Erythroblast (primary cell): ENCODE measurements at regions not wholly inside any gene's neighbourhood (a gene's known extent, or its start where the extent isn't known, plus 50 kb on each side); places are given as distances from the start of the nearest gene placed in this dataset.
"Not testable (repeated sequence)": the region's sequence is repeated elsewhere in the genome, so short reads cannot be mapped to it uniquely, and the experiment has no call there.

Experiments used
- DNase-seq, 2 experiments: peaks; one replicate each; lab custom pipeline; 2025; lab: John Stamatoyannopoulos, UW
- GATA1 ChIP-seq: IDR thresholded peaks from 2 replicates; pipeline ENCODE4 v1.6.1; 2011; ENCODE audit warnings: low read depth, mild to moderate bottlenecking, control low read depth, low read length, moderate library complexity
- POLR2A ChIP-seq: IDR thresholded peaks from 2 replicates; pipeline ENCODE4 v1.6.1; 2011; ENCODE audit warnings: mild to moderate bottlenecking, low read length

- TF ChIP-seq GATA1, result no peak
- no peak for TF ChIP-seq POLR2A
- DNase-seq, result no peak
These were observed 365.7 kb upstream of the RIOK2 start for GRCh38 chr5:97548739-97549080.

- DNase-seq, result no peak
- TF ChIP-seq GATA1, result no peak
- no peak for TF ChIP-seq POLR2A
These were observed 366.4 kb upstream of the RIOK2 start for GRCh38 chr5:97549496-97549895.

- no peak for DNase-seq
- TF ChIP-seq POLR2A, result no peak
These were observed 367.1 kb upstream of the RIOK2 start for GRCh38 chr5:97550164-97550563.

- TF ChIP-seq GATA1, result no peak
- no peak for TF ChIP-seq POLR2A
- no peak for DNase-seq
These were observed 367.8 kb upstream of the RIOK2 start for GRCh38 chr5:97550818-97551217.

GRCh38 chr5:97553604-97554452 is 370.8 kb upstream of the RIOK2 start:
- TF ChIP-seq POLR2A, result no peak
- TF ChIP-seq GATA1, result no peak

GRCh38 chr5:97554977-97555643 is 372.1 kb upstream of the RIOK2 start:
- no peak for DNase-seq

More at GRCh38 chr5:97553604-97554452, 370.8 kb upstream of the RIOK2 start:
- no peak for DNase-seq

GRCh38 chr5:97555644-97555981 is 372.6 kb upstream of the RIOK2 start:
- DNase-seq, result no peak
- TF ChIP-seq POLR2A (no peak), GATA1 (no peak)

More at GRCh38 chr5:97554977-97555643, 372.1 kb upstream of the RIOK2 start:
- no peak for TF ChIP-seq GATA1
- TF ChIP-seq POLR2A, result no peak

GRCh38 chr5:97559827-97560598 is 377.0 kb upstream of the RIOK2 start:
- no peak for DNase-seq
- no peak for TF ChIP-seq GATA1
- TF ChIP-seq POLR2A, result no peak

GRCh38 chr5:97560599-97560993 is 377.5 kb upstream of the RIOK2 start:
- TF ChIP-seq GATA1, result no peak
- no peak for TF ChIP-seq POLR2A

GRCh38 chr5:97563050-97563657 is 380.1 kb upstream of the RIOK2 start:
- TF ChIP-seq POLR2A, result no peak
- TF ChIP-seq GATA1, result no peak
- no peak for DNase-seq

More at GRCh38 chr5:97560599-97560993, 377.5 kb upstream of the RIOK2 start:
- no peak for DNase-seq

- no peak for TF ChIP-seq POLR2A
- no peak for TF ChIP-seq GATA1
- DNase-seq, result no peak
These were observed 385.3 kb upstream of the RIOK2 start for GRCh38 chr5:97568382-97568781.

- TF ChIP-seq POLR2A, result no peak
- no peak for TF ChIP-seq GATA1
- no peak for DNase-seq
These were observed 387.2 kb upstream of the RIOK2 start for GRCh38 chr5:97570242-97570641.

GRCh38 chr5:97575322-97575721 is 392.3 kb upstream of the RIOK2 start:
- TF ChIP-seq POLR2A (no peak), GATA1 (no peak)
- DNase-seq, result no peak

- TF ChIP-seq POLR2A (no peak), GATA1 (no peak)
- DNase-seq, result no peak
These were observed 393.9 kb upstream of the RIOK2 start for GRCh38 chr5:97576956-97577355.

- DNase-seq, result not testable (repeated sequence)
These were observed 396.9 kb upstream of the RIOK2 start for GRCh38 chr5:97579977-97580376.
